Activated CD4-positive, alpha-beta T cell treated with anti-CD3 and anti-CD28 coated beads for 4 hours (primary cell): ENCODE measurements at regions not wholly inside any gene's neighbourhood (a gene's known extent, or its start where the extent isn't known, plus 50 kb on each side); places are given as distances from the start of the nearest gene placed in this dataset.
A peak's percentile ranks its signal among the peaks of the same experiment; 100 is the strongest.
"Not testable (repeated sequence)": the region's sequence is repeated elsewhere in the genome, so short reads cannot be mapped to it uniquely, and the experiment has no call there.

Experiments
- DNase-seq, 2 donors: peaks; one replicate each; pipeline ENCODE4 v3.0.0-alpha.2; 2020

DNA sequence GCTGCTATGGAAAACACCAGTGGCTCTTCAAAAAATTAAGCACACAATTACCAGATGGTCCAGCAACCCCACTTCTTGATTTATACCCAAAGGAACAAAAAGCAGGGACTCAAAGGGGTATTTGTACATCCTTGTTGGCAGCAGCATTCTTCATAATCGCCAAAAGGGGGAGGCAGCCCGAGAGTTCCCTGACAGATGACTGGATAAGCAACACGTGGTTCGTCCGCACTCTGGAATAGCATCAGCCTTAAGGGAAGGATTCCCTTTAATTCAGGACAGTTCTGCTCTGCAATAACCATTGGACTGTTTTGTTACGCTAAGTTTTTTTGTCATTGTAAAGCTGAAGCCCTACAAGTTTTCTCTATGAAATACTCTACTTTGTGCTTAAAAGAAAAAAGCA lies 76.7 kb upstream of the TWIST2 start:
- DNase-seq, result no peak

DNA sequence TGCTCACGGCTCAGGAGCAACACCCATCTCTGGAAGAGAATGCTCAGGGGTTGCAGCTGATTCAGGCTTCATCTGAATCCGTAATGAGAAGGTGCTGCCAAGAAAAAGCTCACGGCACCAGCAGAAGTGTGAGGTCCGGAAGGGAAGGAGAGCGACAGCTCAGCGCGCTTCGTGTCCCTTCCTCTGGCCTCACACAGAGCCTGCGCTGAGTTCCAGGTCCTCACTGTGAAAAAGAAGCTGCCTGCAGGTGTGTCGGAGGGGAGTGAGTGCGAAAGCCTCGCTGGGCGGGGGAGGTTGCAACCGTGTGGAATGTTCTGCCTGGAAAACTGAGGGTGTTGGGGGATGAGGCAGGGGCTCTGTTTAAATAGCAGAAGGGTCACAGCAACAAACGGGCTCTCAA lies 76.2 kb upstream of the TWIST2 start:
- DNase-seq, result no peak

DNA sequence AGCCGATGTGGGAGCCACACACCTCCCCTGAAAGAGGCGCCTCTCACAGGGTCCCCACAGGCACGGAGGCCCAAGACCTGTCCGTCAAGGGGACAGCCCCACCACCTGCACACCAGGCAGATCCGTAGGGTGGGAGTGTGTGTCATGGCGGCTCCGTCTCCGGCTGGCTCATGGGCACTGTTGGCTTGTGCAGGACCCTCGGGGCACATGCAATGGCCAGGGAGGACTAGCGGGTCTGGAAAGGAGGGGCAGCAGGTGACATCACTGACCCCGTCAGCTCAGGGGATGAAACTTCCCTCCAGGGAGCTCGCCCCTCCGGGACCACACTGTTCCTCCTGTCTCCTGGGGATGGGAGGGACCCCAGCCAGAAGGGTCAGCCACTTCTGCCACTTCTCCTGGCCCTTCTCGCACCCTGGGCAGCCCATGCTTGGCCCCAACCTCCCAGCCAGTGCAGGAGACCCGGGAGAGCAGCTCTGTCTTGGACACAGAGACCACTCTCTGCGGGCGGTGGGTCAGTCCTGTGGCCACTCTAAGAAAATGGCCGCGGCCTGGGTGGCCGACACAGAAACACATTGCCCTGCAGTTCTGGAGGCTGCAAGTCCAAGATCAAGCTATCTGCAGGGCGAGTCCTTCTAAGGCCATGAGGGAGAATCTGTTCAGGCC lies 75.1 kb upstream of the TWIST2 start:
- DNase-seq, result no peak

DNA sequence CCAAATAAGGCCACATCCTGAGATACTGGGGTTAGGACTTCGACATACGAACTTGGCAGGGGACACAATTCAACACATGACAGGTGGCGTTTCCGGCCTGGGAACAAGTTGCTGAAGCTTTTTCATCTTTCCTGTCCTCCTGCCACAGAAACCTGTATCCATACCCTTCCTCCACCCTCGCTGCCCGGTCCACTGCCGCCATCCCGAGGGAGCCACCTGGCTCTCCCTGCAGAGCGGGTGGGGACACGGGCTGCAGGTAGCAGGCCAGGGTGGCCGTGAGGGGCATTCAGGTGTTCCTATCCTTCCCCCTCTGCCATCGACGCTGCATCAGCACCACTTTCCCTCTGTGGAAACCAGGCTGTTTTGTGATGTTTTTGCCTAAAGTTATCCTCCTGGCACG lies 74.4 kb upstream of the TWIST2 start:
- DNase-seq, result no peak

DNA sequence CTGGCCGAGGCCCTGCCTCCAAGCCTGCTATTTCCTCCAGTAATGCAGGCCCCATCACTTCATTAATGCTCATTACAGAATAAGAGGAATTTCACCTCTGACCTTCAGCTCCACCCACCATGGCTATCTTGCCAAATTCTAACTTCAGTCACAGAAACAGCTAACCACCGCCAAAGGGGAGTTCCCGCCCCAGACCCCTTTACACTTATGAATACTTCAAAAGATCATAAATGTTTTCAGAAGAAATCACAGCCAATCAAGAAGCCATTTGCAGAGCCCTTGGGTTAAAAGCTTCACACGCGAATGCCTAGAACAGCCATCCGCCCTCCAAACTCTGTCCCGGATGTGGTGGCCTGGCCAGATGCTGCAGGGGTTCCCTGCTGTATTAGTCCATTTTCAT lies 73.8 kb upstream of the TWIST2 start:
- DNase-seq, result no peak

DNA sequence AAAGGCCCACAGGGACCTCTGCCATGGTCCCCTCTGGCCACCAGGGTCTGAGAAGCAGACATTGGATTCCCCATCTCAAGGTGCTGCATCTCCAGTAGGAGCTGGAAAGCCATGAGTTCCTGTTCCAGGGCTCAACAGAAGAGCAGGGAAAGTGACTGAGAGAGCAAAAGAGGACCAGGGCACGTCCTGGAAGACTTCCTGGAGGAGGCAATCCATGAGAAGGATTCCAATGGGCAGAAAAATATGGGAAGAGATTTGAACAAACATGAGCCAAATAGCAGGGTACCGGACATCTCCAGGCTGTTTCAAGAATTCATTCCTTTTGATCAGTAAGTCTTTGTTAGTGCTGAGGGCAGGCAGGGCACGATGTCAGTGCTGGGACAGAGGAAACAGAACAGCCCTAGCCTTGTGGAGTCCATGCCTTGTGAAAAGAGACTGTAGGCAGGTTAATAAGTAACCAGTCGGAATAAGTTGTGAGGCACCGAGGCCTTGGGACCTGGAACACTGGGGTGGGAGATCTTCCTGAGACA lies 72.8 kb upstream of the TWIST2 start:
- no peak for DNase-seq

DNA sequence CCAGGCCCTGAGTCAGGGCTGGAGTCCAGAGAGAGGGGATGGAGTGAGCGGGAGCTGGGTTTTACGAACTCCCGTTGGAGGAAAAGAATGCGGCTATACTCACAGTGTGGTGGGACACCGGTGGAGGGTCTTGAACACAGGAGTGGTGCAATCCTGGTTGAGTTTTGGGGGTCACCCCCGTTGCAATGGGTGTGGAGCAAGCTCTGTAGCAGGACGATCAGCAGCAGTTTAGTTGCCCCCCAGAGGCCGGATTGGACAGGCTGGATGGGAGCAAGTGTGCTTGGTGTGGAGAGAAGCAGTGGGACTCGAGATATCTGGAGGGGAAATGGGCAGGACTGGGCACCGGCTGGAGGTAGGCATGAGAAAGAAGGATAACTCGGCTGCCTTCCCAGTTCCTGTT lies 72.3 kb upstream of the TWIST2 start:
- DNase-seq, result no peak

DNA sequence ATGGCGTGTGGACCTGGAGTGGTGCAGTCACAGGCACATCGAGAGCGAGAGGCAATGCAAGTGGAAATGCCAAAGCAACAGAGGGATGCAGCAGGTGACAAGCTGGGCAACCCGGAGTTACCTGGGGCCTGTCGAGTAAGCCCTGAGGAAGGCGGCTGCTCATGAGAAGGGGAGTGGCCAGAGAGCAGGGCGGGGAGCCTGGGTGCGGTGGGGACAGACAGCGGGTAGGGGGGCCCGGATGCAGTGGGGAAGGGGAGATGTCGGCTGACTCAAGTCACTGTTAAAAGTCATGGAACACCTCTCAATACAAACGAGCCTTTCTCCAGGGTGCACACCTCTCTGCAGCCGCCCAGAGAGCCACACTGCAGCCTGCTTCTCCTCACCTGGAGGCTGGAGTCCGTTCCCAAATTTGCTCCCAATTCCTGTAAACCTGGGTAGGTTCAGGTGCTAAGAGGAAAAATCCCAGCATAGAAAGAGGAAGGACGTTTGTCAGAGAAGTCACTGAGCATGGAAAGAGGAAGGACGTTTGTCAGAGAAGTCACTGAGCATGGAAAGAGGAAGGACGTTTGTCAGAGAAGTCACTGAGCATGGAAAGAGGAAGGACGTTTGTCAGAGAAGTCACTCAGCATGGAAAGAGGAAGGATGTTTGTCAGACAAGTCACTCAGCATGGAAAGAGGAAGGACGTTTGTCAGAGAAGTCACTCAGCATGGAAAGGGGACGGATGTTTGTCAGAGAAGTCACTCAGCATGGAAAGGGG lies 71.7 kb upstream of the TWIST2 start:
- DNase-seq, result no peak

DNA sequence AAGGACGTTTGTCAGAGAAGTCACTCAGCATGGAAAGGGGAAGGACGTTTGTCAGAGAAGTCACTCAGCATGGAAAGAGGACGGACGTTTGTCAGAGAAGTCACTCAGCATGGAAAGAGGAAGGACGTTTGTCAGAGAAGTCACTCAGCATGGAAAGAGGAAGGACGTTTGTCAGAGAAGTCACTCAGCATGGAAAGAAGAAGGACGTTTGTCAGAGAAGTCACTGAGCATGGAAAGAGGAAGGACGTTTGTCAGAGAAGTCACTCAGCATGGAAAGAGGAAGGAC lies 71.2 kb upstream of the TWIST2 start:
- not testable (repeated sequence) for DNase-seq

DNA sequence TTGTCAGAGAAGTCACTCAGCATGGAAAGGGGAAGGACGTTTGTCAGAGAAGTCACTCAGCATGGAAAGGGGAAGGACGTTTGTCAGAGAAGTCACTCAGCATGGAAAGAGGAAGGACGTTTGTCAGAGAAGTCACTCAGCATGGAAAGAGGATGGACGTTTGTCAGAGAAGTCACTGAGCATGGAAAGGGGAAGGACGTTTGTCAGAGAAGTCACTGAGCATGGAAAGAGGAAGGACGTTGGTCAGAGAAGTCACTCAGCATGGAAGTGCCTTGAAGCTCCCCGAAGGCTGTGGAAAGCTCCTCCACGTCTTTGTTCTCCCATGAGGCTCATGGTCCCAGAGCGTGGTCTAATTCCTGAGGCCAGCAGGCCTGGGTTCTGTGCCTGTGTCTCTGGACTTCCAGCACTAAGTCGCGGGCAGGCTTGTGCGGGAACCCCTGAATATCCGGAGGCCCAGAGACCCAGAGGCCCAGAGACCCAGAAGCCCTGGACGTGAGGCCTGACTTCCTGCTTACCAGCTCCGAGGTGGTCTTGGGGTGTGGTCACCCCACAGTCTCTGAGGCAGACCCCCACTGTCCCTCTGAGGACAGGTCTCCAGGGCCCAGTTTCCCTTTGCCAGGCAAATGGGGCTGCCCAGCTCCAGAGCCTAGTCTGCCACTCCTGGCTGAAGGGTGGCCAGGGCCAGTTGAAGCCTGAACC lies 70.4 kb upstream of the TWIST2 start:
- no peak for DNase-seq

DNA sequence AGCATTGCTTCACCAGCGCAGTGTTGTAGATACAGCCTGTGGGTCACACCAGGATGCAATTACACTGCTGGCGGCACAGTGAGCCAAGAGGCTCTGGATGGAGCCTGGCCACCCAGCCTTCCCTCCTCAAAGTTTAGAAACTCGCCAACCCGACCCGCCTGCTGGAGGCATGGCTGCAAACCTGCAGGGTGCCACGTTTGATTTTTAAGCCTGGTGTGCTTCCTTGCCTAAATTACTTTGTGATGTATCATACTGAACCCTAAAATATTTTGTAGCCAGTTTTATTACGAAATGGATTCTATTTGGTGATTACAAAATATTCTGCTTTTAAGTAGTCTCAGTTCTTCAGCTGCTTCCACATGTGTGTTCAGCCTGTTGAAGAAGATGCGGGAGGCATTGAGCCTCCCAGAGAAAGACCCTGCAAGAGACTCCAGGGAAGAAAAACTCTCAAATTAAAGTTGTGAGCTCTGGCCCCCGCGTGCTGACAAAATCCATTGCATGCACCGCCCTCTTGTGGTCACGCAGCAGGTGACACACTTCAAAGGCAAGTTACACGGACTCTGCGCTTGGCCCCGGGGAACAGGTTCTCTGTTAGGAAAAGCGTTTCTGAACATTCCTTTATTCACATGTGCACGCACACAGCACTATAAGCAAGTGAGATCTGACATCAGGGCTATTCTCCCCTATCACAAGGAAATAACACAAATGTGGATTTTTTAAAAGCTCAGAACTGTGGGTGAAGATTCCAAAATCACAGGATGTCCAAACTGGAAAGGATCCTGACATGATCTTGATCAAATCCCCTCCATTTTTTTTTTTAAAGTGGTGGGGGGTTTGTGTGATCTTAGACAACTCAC lies 63.0 kb upstream of the TWIST2 start:
- DNase-seq, result peak; percentile 44 to 52

DNA sequence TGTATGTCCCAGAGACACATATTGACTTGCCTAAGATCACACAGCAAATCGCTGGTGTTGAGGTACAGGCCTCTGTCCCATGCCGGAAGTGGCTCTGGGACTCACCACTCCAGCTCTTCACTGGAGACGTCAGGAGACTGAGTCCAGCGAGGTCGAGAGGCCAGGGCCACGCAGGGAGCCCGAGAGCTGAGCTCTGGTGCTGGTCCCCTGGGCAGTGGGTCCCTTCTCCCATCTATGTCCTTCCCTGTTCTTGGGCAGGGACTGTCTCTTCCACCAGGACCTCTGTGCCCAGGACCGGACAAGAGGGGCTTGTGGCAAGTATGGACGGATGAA lies 62.4 kb upstream of the TWIST2 start:
- no peak for DNase-seq

DNA sequence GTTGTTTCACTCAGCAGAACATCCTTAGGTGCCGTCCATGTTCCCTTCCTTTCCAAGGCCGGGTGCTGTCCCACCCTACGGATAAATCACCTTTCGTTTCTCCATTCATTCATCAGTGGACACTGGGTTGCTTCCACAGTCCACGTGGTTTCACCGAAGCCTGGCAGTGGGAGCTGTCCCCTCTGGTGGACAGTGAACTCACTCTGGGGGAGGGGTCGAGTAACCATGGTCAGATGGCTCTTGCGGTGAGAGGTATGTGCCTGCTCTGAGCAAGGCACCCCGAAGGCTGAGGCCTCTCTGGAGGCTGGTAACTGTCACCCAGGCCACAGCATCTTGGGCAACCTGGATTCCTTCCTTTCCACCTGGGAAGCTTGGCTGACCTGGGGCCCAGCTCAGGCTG lies 61.5 kb upstream of the TWIST2 start:
- no peak for DNase-seq

DNA sequence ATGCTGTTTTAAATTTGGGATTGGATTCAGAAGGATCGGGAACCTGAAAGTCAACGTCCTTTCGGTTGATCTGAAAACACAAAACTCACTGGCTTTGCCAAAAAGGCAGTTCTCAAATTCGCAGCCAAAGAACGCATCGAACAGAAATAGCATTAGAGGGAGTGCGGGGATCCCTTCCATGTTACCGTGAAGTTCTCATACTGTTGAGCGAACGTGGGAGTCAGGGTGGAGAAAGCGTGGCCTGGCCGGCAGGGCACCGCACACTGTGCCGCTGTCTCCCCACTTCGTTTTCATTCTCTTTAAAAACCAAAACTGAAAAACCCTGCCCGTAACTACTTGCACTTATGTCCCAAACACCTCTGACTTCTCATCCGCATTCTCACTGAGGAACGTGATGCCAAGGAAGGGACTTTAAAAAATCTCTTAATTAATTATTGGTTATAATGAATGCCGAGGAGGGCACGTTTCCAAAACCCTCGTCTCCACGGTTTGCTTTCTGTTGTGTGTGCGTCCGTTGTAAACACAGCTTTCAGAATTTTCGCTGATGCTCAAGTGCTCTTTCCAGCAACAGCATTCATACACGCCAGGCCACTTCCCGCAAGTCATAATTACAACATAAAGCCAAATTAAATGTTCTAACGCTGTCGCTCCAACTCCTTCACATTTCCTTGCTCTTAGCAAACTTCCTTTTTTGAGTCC lies 60.9 kb upstream of the TWIST2 start:
- no peak for DNase-seq

DNA sequence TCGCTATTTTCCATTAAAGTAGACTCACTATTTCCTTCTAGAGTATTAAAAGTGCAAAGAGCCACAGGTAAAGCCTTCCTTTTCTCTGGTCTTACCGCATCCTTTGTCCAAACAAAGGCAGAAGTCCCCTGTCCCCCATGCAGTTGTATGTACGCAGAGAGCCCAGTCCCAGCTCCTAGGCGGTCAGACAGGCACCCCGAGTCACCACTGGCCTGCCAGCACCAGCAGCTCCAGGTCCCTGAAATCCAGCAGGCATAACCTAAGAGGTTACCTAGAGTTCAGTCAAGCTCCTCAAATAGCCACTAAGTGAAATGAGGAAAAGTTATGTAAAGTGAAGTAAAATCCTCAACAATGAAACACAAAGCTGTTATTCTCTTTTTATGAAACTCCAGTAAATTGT lies 60.4 kb upstream of the TWIST2 start:
- no peak for DNase-seq

DNA sequence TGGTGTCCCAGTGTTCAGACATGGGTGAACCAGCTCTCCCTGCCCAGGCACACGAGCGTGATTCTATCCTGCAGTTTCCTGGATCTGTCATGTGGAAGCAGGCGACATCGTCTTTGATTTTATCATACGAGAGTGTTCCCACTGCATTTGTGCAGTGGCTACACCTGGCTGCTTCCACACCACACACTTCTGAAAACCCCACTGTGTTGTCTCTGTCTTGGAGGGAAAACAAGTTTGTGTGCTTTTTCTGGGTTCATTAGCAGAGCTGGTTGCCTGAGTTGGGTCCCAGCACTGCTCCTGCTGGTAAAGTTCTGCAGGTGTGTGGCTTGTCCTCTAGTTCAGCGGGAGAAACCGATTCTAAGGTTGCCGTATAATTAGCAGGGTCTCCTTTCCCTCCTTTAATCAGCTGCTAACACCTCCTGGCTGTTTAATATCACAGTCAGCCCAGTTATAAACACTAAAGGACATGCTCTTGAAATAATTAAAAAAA lies 58.5 kb upstream of the TWIST2 start:
- no peak for DNase-seq

DNA sequence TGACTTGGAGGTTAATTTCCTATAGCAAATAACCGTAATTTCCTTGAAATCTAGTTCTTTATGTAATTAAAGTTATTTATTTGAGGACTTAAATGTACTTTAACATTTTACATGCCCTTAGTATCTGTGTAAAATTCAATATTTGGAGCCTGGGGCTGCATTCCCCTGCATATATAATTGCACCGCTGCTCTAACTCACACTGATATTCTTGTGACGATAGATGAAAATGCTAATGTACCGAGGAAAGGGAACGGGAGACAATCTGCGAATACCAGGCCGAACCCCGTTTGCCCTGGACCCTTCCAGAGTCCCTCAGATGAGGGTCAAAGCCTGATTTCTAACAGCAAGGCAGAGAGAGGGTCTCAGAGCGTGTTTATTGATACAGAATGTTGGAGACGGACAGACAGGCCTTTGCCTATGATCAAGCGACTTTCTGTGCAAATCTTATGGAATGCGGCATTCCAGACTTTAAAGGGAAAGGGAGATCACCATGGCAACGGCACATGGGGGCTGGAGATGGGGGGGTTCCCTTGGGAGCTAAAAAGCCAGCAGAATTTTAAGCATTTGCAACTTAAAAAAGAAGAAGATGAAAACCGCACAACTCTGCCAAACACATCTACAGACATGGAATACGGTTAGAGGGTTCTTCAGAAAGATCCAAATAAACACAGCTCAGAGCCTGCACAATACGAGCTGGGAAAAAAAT lies 57.6 kb upstream of the TWIST2 start:
- no peak for DNase-seq

DNA sequence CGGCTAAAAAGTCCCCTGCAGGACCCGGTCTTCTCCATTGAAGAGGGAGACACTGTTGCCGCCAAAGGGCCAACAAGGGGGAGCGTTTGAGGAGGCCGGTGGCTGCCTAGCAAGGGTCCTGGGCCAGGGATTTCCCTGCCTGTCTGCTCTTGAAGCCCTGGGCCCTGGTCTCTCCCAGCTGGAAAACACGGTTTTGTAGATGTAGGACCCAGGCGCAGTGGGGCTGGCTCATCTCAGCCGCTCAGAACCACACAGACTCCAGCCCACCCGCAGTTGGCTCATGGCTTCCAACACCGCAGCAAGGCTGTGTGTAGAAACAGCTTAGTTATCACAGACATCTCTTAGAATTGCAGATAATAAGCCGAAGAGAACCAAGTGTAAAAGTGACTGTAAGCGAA lies 57.1 kb upstream of the TWIST2 start:
- DNase-seq, result no peak

DNA sequence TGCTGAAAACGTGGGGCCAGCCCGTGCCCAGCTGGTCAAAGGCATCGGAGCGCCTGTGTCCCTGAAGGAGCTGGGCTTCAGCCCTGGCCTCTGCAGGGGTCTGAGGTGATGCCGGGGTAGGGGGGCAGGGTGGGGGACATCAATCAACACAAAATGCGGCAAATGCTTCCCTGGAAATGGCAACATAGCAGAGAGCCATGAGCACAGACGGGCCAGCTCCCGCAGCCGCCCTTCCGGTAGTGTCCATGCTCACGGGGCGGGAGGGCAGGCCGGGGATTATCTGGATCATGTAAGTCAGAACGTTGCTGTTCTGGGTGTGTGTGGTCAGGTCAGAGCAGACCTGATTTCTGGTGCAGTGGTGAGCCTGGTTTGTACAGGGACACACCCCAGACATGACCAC lies 56.5 kb upstream of the TWIST2 start:
- DNase-seq, result no peak

DNA sequence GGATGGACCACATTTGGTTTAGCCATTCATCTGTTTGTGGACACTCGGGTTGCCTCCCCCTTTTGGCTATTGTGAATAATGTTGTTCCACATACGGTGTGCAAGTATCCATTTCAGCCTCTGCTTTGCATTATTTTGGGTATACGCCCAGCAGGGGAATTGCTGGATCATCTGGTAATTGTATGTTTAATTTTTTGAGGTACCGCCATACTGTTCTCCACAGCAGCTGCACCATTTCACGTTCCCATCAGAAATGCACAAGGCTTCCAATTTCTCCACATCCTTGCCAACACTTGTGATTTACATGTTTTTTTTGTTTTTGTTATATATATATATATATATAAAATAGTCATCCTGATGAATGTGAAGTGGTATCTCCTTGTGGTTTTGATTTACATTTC lies 54.6 kb upstream of the TWIST2 start:
- DNase-seq, result no peak

DNA sequence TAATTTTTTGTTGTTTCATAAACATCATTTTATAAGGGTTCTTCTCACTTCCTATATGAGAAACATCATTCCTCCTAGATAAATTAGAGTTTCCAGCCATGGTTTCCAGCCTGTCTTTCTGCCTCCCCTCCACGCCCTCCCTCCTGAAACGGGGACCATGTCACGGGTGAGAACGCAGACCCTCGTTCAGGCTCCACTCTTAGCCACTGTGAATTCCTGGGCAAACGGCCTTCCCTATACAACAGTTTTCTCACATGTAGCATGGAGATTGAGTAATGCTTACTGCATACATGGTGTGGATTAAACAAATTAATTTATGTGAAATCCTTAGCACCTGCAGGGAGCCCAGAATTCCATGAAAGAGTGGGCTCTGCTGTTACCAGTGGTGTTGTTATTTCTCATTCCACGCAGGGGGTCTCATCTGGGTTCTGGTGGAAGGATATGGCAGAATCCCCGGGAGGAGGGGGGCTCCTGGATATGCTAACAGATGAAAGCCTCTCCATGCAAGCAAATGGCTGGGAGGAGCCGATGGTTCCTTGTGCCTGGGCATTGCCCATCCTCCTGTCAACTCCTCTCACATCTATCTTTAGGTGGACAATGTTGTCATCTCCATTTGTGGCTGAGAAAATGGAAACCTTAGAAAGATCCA lies 54.0 kb upstream of the TWIST2 start:
- no peak for DNase-seq
